Panc1 (cell line): ENCODE measurements at regions not wholly inside any gene's neighbourhood (a gene's known extent, or its start where the extent isn't known, plus 50 kb on each side); places are given as distances from the start of the nearest gene placed in this dataset.

ENCODE experiments used
- ATAC-seq: fragments of 200-7000 bp; cut with Tn5 transposase; 2 replicates; pipeline ENCODE4 v1.9.1; 2020; ENCODE audit warnings: mild to moderate bottlenecking, moderate library complexity
- BruUV-seq: library from RNA; stranded (reverse); fragments of 400-500 nt; replicated peaks from 2 replicates; lab custom pipeline; 2021; lab: Mats Ljungman, UMichigan
- CTCF ChIA-PET: fragments of 300-600 bp; sonication (Branson Sonifier 250); formaldehyde crosslinking; loops from one replicate; lab custom pipeline; 2022; ENCODE audit warnings: antibody characterized with exemption; lab: Charles Lee
- POLR2A ChIA-PET: fragments of 300-600 bp; sonication (Branson Sonifier 250); formaldehyde crosslinking; loops from one replicate; lab custom pipeline; 2022; ENCODE audit warnings: antibody characterized with exemption; lab: Charles Lee
- DNase-seq: peaks from one replicate; pipeline ENCODE4 v3.0.0-alpha.2; 2010; ENCODE audit warnings: low read depth, low spot score
- H3K27ac ChIP-seq: 2 replicates; pipeline ENCODE4 v1.5.1; 2011; ENCODE audit warnings: mild to moderate bottlenecking, low read length, inconsistent platforms
- H3K27me3 ChIP-seq: fragments of 200-500 bp; sonication (Bioruptor generic); 2 replicates; pipeline ENCODE4 v1.6.0; 2014; ENCODE audit warnings: low read length, inconsistent platforms; ENCODE audit not compliant: control insufficient read depth, insufficient read depth
- H3K36me3 ChIP-seq: fragments of 200-500 bp; sonication (Bioruptor generic); 2 replicates; pipeline ENCODE4 v1.5.1; 2014; ENCODE audit warnings: inconsistent platforms, mild to moderate bottlenecking, low read length, moderate library complexity; ENCODE audit not compliant: control insufficient read depth, insufficient read depth
- H3K4me1 ChIP-seq: 2 replicates; pipeline ENCODE4 v1.5.1; 2011; ENCODE audit warnings: inconsistent platforms, mild to moderate bottlenecking, low read length, moderate library complexity; ENCODE audit not compliant: control insufficient read depth, insufficient read depth
- H3K4me3 ChIP-seq, 2 experiments: 2 replicates each; pipeline ENCODE4 v1.5.1; 2011 to 2012; ENCODE audit warnings: low read depth in 2 of 2, low read length in 2 of 2, mild to moderate bottlenecking in 2 of 2, inconsistent platforms in 1 of 2, moderate library complexity in 1 of 2
- H3K9me3 ChIP-seq: fragments of 200-500 bp; sonication (Bioruptor generic); 2 replicates; pipeline ENCODE4 v1.5.1; 2014; ENCODE audit warnings: low read depth, mild to moderate bottlenecking, inconsistent platforms, low read length, moderate library complexity; ENCODE audit not compliant: control insufficient read depth, insufficient read depth
- CTCF ChIP-seq: fragments of 450-650 bp; IDR thresholded peaks from 2 replicates; pipeline ENCODE4 v1.5.1; 2017; ENCODE audit warnings: mild to moderate bottlenecking
- POLR2AphosphoS5 ChIP-seq: IDR thresholded peaks from 2 replicates; pipeline ENCODE4 v1.6.1; 2012; ENCODE audit warnings: mild to moderate bottlenecking, low read depth, low read length, moderate library complexity
- REST ChIP-seq, 2 experiments: IDR thresholded peaks; 2 replicates each; pipeline ENCODE4 v1.6.1; 2011 to 2012; ENCODE audit warnings: low read depth in 2 of 2, control low read depth in 1 of 2, low read length in 1 of 2, mild to moderate bottlenecking in 1 of 2, moderate library complexity in 1 of 2; ENCODE audit not compliant: insufficient read depth in 1 of 2
- SIN3A ChIP-seq: IDR thresholded peaks from 2 replicates; pipeline ENCODE4 v1.6.1; 2012; ENCODE audit warnings: low read depth, mild to moderate bottlenecking, low read length, moderate library complexity, borderline replicate concordance; ENCODE audit not compliant: insufficient read depth
- TCF7L2 ChIP-seq: IDR thresholded peaks from 2 replicates; pipeline ENCODE4 v1.6.1; 2011; ENCODE audit warnings: mild to moderate bottlenecking, low read depth, low read length, inconsistent platforms
- in situ Hi-C: cut with HindIII; loops from 2 replicates; pipeline ENCODE4 v1.10.0; 2016; ENCODE audit warnings: low sequenced_read_pairs, low pct_unique_long_range_greater_than_20kb
- intact Hi-C: fragments of 100-400 bp; cut with micrococcal nuclease; formaldehyde crosslinking; loops from one replicate; pipeline ENCODE4 v1.10.0; 2022; ENCODE audit not compliant: unreplicated experiment

GRCh38 chr2:35887146-35887545 is 468.4 kb upstream of the CRIM1 start:
- in situ Hi-C loops, result no loop called here
- CTCF ChIA-PET, result no interaction called here
- no TSS peak for BruUV-seq

DNA sequence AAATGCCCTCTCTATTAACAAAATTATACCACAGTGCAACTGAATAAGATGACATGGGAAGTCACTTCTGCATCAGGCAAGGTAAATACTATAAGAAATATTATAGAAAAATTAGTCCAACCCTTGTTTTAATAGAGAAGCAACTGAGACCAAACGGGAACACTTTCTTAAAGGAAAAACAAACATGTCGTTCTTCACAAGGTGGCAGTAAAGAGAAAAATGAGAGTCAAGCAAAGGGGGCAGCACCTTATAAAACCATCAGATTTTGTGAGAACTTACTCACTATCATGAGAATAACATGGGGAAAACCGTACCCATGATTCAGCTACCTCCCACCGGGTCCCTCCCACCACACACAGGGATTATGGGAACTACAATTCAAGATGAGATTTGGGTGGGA is 481.7 kb upstream of the CRIM1 start:
- no peak for ATAC-seq
- in situ Hi-C loops, result no loop called here
- POLR2A ChIA-PET, result no interaction called here

More at GRCh38 chr2:35887146-35887545, 468.4 kb upstream of the CRIM1 start:
- no peak for DNase-seq
- Histone ChIP-seq H3K4me1 (no peaks in the 10 kb centered on the region), H3K9me3 (no peaks in the 10 kb centered on the region), H3K36me3 (no peaks in the 10 kb centered on the region), H3K4me3 (no peak overlapping the region), H3K27me3 (no peaks in the 10 kb centered on the region), H3K27ac (no peak overlapping the region)
- intact Hi-C loops, result no loop called here
- POLR2A ChIA-PET, result no interaction called here
- TF ChIP-seq TCF7L2 (no peak), CTCF (no peak), POLR2AphosphoS5 (no peak), SIN3A (no peak), REST (IDR thresholded peaks at IDR 0.05; ENCODE audit: insufficient read depth in 1 of 2, low read depth in 2 of 2, low read length in 1 of 2) (no peak)
- ATAC-seq, result no peak

More for the DNA sequence above, 481.7 kb upstream of the CRIM1 start:
- CTCF ChIA-PET, result no interaction called here
- H3K27me3 ChIP-seq, result no peaks in the 10 kb centered on the region
- H3K36me3 ChIP-seq, result no peaks in the 10 kb centered on the region
- no peaks in the 10 kb centered on the region for H3K4me1 ChIP-seq
- no peak overlapping the region for H3K4me3 ChIP-seq
- H3K27ac ChIP-seq, result no peak overlapping the region
- intact Hi-C loops, result loop anchor here (5.0 to 10.0 kb wide), 3 partner anchors 481 to 911 kb away; partner anchors contain the start of gene CRIM1
- BruUV-seq, result no TSS peak
- no peak for DNase-seq
- TF ChIP-seq SIN3A (no peak), CTCF (peak; percentile 31)
- no peaks in the 10 kb centered on the region for H3K9me3 ChIP-seq
